Central memory CD4-positive, alpha-beta T cell (primary cell): ENCODE measurements at regions not wholly inside any gene's neighbourhood (a gene's known extent, or its start where the extent isn't known, plus 50 kb on each side); places are given as distances from the start of the nearest gene placed in this dataset.

Experiments
- DNase-seq: peaks from one replicate; pipeline ENCODE4 v3.0.0; 2022

DNA sequence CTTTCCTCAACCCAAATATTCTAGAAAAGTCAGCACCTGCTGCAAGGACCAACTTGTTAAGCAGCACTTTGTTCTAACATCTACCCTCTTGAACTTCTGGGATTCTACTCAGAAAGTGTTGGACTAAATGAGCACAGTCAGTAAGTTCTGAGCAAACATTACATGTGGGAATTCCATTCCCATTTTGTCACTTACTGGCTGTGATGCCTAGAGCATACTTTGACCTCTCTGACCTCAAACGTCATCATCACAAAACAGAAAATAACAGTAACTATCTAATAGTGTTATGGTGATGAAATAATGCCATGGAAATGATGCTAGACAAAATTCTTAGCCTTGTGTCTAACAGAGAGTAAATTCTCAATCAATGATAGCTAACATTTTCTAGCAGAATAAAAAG, 829.4 kb downstream of the EPHA7 start:
- DNase-seq = no peak

DNA sequence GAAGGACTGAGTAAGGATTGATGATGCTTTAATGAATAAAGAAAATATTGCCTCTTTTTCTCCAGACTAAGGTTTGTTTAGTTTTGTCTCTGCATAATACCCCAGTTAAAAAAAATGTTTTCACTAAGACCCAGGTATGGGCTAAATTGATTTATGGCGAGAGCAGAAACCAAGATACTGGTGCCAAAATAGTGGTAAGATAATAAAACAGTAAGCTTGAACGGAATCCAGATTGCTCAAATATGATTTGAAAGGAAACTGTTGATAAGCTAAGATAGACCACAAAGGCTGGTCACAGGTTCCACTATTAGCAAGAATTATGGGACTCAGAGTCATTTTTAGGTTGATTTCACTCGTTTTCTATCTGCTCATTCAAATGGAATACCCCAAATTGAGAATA, 831.2 kb downstream of the EPHA7 start:
- no peak for DNase-seq

DNA sequence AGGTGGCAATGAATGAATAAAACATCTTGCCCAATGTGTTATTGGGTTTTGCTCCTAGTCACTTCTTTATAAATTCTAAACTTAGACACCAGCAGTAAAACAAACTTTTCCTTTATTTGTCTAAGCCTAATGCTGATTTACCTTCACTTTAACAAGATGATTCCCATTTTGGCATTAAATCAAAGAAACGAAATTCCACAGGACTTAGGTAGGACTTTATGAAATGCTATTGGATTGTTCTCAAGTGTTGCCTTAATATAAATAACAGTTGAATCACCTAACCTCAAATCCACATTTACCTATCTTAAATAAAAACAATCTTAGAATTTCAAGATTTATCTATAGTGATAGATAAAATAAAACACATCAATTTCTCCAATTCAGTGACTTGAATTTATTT, 831.8 kb downstream of the EPHA7 start:
- DNase-seq = no peak

DNA sequence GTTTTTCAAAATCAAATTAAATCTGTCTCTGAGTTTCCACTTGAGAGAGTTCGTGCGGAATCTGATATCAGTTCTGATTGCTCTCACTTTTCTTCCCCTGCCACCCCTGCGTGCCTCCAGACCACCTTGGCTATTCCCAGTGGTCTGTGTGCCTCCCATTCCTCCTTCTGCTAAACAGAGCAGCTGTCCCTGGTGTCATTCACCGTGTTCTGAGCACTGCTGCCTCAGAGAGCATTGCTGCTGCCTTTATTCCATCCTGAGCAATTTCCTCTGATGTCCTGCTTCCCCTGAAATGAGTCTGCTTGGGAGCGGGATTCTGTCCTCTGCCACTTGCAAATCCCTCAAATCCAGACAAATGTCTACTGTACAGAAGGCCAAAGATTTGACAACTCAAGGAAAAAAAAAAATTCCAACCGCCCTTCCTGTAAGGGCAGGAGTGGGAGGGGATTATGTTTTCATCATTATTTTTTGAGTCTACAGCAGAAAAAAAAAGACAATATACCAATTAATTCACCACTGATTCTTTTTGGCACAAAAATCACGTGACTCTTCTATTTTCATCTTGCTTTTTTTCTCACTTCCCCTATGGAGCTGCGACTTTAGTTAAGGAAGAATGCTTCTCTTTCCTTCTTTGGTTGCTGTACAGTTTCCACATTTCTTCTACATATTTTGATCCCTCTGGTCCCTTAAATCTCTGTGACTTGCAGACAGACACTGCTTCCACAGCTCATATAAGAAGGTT, 833.0 kb downstream of the EPHA7 start:
- DNase-seq = no peak

DNA sequence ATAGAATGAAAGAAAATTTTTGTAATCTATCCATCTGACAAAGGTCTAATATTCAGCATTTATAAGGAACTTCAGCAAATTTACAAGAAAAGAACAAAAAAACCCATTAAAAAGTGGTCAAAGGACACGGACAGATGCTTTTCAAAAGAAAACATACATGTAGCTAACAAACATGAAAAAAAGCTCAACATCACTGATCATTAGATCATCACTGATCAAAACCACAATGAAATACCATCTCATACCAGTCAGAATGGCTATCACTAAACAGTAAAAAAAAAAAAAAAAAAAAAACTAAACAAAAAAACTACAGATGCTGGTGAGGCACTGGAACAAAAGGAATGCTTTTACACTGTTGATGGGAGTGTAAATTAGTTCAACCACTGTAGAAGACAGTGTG, 837.1 kb downstream of the EPHA7 start:
- no peak for DNase-seq

DNA sequence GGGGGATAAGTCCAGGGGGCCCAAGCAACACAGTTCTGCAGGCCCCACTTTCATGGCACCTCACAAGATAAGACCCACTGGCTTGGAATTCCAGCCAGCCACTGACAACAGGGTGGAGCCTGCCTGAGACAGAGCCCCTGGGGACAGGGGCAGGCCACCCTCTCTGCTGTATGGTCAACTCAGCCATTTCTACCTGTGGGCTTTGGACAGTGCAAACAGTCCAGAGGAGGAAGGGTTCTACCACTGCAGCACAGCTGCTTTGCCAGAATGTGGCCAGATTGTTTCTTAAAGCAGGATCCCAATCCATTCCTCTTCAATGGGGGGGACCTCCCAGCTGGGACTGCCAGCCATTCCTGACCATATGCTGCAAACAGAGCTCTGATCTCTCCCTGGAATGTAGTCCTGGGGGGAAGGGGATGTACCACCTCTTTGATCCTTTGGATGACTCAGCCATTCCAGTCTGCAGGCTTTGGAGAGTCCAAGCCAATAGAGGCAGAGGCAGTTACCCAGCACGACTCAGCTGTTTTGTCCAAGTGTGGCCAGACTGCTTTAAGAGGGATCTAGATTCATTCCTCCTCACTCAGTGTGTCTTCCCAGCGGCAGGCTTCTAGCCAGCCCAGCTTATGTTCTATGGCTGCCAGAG, 842.2 kb downstream of the EPHA7 start:
- DNase-seq = no peak

DNA sequence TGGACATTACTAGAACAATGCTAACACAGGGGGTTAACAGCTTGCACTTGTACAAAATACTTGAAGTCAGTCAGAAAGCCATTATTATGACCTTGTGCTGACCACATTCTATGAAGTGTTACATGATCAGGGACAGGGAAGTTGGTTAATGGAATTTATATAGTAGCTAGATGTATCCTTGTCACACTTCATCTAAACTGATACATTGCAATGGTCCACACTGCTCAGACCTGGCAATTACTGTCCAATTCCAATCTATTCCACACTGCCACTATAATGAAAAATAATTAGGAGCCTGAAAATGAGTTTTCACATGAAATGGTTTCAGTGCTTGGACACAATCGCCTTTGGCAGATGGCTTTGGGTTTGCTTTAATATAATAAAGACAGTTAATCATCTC, 850.8 kb downstream of the EPHA7 start:
- DNase-seq = no peak

DNA sequence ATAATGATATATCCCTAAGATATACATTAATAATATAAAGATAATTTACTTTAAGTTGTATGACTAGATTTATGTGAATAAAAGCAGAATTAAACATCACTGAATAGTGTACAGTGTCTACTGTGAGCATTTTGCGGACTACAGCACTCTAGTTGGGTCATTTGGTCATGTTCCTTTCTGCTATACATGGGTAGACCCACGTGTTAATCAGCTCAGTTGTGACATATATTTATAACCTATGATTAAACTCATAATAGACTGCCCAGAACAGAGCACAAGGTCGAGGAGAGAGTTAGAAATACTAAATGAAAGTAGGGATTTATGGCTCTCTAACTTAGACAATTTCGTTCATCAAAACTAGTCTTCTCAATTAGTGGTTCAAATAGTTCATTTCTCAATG, 852.7 kb downstream of the EPHA7 start:
- no peak for DNase-seq

DNA sequence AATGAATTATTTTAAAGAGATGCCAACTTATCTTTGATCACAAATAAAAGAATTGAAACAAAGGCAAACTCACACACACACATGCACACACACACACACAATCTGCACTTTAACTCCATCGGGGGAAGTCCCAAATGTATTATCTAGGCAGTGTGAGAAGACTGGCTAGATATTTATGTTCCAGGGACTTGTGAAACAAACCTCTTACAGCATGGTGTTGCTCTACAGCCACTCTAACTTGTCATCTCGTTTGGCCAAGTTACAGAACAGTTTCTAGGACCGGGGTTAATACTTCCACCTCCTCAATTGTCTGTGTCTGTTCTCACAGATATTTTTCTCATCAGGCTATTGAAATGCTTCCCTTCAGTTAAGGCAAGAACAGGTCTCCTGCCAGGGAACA, 855.0 kb downstream of the EPHA7 start:
- DNase-seq = no peak

DNA sequence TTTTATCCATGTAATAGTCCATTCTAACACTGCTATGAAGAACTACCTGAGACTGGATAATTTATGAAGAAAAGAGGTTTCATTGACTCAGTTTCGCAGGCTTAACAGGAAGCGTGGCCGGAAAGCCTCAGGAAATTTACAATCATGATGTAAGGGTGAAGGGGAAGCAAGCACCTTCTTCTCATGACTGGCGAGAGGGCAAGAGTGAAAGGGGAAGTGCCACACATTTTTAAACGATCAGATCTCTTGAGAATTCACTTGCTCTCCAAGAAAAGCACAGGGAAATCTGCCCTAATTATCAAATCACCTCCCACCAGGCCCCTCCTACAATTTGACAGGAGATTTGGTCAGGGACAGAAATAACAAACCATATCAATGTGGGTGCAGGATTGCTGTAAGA, 859.7 kb downstream of the EPHA7 start:
- no peak for DNase-seq

DNA sequence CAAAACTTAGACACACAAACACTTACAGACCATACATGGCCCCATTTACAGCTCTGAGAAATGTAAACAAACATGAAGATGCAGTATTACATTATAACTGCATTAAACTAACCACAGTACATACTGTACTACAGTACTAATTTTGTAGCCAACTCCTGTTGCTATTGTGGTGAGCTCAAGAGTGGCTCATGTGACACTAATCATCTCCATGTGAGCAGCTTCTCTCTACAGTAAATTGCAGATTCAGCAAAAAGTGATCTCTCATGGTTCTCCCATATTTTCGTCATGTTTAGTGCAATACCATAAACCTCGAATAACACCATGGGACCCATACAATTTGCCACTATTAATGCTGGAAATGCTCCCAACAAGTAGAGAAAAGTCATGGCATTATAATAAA, 860.4 kb downstream of the EPHA7 start:
- no peak for DNase-seq

DNA sequence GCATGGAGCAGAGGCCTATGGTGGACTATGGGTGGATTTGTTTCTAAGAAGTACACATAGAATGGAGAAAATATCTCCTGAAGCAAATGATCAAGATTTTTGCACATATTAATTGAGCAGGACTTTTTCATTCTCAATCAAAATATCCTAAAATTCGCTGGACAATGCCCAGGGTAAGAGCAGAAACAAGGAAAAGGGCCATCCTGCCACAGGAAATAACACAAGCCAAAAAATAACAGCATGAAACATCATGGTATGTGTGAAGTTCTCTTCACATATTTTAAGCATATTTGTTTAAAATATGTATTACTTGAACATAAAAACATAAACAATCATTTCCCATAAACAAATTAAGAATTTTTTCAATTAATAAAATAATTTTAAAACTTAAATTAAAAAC, 868.9 kb downstream of the EPHA7 start:
- no peak for DNase-seq

DNA sequence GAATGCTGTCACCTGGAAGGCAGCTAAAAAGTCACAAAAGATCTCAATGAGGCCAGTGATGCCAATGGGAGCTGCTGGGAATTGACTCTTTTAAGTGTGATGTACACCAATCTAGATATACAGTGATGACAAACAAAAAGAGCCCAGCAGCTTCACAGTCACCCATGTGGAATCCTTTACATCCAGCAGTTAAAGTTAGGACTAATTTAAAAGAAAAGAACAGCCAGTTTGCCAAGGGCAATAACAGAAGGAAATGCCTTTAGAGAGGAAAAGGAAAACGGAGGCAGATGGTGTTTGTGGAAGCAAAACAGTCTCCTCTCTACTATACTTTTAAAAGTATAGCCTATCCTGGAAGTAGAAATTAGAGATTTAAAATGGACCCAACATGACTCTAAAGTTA, 873.5 kb downstream of the EPHA7 start:
- no peak for DNase-seq

DNA sequence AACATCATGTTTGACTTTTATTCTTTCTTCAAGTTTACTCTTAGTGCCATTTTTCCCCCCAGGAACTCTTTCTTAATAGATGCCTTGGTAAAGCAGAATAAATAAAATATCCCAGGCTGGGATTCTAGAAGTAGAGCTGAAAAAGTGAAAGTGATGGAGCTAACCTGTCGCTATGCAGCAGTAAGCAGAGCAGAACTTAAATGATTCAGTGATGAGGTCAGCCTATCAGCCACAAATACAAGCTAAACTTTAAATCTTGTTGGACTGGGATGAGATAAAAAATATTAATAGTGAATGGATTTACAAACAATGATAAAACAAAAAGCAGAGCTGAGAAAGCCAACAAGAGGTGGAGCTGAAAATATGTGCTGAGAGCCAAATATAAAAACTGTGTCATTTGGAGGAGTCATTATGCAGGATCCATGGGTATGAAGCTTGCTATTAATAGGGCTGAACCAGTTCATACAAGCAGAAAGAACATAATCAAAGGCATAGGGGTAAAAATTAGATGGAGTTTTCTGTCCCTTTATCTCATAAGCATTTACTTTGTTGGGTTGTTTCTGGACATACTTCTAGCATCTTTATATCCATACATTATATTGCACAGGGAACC, 877.8 kb downstream of the EPHA7 start:
- no peak for DNase-seq

DNA sequence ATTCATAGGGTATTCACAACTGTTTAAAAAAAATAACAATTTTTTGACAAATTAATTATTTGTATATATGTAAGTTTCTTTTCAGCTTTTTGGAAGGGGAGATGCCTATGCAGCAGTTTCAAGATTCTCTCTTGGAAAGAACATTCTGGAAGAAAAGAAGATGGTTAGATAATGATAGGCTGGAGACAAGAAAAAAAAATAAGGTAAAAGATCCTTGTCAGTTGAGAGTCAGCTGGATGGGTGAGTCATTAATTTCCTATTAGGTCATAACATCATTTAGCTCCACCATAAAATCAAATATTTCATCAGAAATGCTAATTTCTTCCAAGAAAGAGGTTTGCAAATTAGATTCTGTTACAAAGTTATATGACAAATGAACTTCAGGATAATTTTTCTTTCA, 880.4 kb downstream of the EPHA7 start:
- DNase-seq = no peak

DNA sequence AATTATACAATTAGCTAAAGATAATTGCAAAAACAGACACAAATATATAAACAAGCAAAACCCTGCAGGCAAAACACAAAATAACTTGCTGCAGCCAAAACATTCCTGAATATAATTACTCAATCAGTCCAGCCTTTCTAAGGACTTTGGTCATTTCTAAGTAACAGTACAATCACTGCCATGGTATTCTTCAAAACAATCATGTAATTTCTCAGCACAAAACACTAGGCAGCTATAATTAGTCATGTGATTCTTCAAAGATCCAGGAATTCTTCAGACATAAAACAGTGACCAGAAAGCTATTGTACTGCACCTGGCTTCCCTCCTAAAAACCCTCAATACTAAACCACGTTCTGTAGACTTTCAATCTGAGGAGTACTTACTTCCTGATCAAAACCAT, 881.1 kb downstream of the EPHA7 start:
- no peak for DNase-seq

DNA sequence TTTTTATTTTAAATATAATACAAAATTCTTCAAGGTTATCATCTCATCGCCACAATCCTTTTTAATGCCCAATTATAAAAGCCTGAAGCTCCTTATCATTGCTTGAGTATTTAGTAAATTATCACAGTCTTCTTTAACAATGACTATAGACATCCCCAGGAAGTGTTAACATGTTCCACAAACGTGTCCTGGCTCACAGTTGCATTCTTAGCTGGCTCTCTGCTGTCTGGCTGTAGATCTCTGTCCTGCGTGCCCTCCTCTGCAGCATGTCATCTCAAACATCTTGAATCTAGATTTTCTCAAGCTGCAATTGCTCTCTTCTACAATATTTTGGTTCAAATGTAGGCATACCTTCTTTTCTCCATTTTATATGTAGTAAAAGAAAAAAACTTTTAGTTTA, 885.2 kb downstream of the EPHA7 start:
- DNase-seq = no peak

DNA sequence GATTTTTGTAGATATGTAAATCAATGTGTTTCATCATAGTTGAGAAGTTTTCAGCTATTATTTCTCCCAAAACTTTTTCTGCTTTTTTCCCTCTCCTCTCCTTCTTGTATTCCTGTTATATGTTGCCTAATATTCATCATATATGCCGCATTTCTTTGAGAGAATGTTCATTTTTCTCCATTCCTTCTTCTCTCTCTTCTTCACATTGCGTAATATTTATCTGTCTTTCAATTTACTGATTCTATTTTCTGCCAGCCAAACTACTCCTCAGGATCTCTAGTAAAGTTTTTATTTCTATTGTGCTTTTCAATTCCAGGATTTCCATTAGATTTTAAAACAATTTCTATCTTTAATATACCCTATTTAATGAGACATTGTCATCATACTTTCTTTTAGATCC, 896.8 kb downstream of the EPHA7 start:
- no peak for DNase-seq

DNA sequence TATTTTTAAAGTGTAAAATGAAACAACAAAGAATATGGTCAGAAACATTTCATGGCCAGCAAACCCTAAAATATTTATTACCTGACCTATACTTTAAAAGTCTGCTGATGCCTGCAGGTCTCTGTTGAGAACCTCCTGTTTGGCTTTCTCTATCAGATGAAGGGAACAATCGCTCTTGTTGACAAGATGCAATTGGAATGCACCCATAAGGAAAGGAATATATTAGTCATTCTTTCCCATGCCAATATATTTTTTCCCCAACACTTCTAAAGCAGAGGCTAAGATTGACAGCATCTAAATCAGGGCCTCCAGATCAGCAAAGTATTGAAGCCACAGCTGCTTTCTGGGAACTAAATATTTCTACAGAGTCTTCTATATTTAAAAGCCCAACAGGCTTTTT, 897.8 kb downstream of the EPHA7 start:
- no peak for DNase-seq

DNA sequence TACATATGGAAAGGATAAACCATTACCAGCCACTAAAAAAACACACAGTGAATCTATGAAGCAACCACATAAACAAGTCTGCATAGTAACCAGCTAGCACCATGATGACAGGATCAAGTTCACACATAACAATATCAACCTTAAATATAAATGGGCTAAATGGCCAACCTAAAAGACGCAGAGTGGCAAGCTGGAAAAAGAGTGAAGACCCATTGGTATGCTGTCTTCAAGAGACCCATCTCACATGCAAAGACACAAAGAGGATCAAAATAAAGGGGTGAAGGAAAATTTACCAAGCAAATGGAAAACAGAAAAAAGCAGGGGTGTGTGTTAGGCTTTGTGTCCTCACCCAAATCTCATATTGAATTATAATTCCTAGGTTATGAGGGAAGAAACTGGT, 909.2 kb downstream of the EPHA7 start:
- no peak for DNase-seq

DNA sequence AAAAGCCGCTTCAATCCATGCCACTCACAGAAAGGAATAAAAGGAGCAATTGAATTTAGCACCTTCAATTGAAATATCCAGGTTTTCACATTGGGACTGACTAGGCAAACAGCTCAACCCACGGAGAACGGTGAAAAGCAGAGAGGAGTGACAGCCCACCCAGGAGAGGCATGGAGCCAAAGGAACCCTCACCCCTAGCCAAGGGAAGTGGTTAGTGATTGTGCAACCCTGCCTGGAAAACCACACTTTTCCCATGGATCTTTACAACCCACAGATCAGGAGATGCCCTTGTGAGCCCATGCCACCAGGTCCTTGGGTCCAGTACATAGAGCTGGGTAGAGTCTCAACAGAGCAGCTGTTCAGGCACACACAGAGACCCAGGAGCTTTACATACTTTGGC, 911.8 kb downstream of the EPHA7 start:
- no peak for DNase-seq

DNA sequence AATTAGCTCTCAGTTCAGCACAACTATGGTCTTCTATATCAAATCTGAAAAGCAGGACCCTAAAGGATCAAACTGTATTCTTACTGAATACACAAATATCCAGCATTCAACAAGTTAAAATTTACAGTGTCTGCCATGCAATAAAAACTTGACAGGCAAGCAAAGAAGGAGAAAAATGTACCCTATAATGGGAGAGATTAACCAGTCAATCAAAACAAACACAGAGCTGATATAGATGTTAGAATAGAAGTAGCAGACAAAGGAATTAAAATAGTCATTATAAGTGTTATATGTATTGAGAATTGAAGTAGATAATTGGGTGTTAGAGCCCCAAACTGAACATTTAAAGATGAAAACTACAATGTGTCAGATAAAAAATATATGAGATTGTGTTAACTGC, 914.9 kb downstream of the EPHA7 start:
- DNase-seq = no peak

DNA sequence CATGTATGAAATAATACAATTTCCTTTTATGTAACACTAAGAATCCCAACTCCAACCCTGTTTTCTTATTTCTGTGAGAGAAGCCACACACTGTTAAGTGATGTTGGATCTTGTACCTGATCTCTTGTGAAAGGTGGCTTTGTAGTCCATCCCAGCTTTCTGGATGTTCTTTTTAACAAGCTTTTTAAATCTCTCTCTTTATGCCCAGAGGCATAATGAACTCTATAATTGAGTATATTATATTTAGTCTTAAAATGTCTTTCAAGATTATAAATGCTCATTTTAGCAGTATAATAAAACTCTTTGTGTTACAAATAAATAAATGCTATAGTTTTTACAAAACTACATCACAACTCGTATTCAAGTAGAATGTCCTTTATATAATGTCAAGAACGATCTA, 922.1 kb downstream of the EPHA7 start:
- no peak for DNase-seq

DNA sequence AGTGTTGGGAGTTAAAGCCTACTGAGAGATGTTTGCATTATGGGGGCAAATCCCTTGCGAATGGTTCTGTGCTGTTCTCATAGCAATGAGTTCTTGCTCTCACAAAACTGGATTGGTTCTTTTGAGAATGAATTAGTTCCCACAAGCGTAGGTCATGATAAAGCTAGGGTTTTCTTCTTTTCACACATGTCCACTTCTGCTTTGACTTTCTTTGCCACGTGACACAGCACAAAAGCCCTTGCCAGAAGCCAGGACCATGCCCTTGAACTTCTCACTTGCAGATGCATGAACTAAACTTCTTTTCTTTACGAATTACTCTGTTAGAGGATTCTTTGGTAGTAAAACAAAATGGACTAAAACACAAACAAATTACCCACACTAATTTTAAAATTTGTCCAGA, 922.8 kb downstream of the EPHA7 start:
- no peak for DNase-seq

DNA sequence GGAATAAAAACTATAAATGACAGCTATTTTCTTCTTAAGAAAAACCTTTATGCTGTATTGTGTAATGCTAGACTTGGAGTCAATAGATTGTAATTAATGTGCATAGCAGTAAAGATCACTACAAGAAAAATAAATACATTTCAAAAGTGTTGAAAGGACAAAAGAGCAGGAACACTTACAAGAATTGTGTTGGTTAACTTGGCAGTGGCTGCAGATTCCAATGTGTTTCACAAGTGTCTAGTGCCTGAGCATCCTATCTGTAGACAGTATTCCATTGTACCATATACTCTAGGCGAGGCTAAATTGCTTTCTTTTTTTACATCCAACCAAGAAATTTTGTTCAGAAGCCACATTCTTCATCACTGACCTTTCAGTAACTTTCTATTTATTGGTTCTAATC, 924.1 kb downstream of the EPHA7 start:
- DNase-seq = no peak
